ENCODE measurements at regions not wholly inside any gene's neighbourhood (a gene's known extent, or its start where the extent isn't known, plus 50 kb on each side); places are given as distances from the start of the nearest gene placed in this dataset.
"Not testable (repeated sequence)": the region's sequence is repeated elsewhere in the genome, so short reads cannot be mapped to it uniquely, and the experiment has no call there.

- intact Hi-C loops (cut with DNase I, micrococcal nuclease): no loop called here
- H3K4me1 ChIP-seq (ENCODE audit: low read depth): no peaks in the 10 kb centered on the region
- no peak for ATAC-seq
- no peaks in the 10 kb centered on the region for H3K36me3 ChIP-seq (ENCODE audit: low read depth)
- peaks cover 15% of the 10 kb centered on the region for H3K9me3 ChIP-seq
- DNase-seq: no peak
- no peak overlapping the region for H3K4me3 ChIP-seq
- no peak for TF ChIP-seq CTCF (IDR thresholded peaks at IDR 0.05)
Observed at GRCh38 chr14:40365305-40365704, 933.1 kb upstream of the FBXO33 start.

GRCh38 chr14:40362856-40363255 is 930.6 kb upstream of the FBXO33 start:
- intact Hi-C loops (cut with DNase I, micrococcal nuclease): no loop called here
- Histone ChIP-seq H3K36me3 (ENCODE audit: low read depth) (no peaks in the 10 kb centered on the region), H3K9me3 (peaks cover 30% of the 10 kb centered on the region), H3K4me3 (no peak overlapping the region), H3K4me1 (ENCODE audit: low read depth) (no peaks in the 10 kb centered on the region)
- ATAC-seq (no peak), DNase-seq (no peak)
- TF ChIP-seq CTCF (IDR thresholded peaks at IDR 0.05): no peak

- no peak for DNase-seq
- ATAC-seq: no peak
Observed at GRCh38 chr14:40354754-40355153, 922.5 kb upstream of the FBXO33 start.

GRCh38 chr14:40348104-40348503 is 915.9 kb upstream of the FBXO33 start:
- H3K4me1 ChIP-seq (ENCODE audit: low read depth); DNase-seq; ATAC-seq; H3K36me3 ChIP-seq (ENCODE audit: low read depth); intact Hi-C loops (cut with DNase I, micrococcal nuclease); H3K4me3 ChIP-seq: not testable (repeated sequence)
- peaks cover 20% of the 10 kb centered on the region for H3K9me3 ChIP-seq

More at GRCh38 chr14:40354754-40355153, 922.5 kb upstream of the FBXO33 start:
- peaks cover 22% of the 10 kb centered on the region for H3K9me3 ChIP-seq
- H3K4me1 ChIP-seq (ENCODE audit: low read depth): no peaks in the 10 kb centered on the region
- H3K36me3 ChIP-seq (ENCODE audit: low read depth): no peaks in the 10 kb centered on the region
- H3K4me3 ChIP-seq: no peak overlapping the region
- TF ChIP-seq CTCF (IDR thresholded peaks at IDR 0.05): no peak
- intact Hi-C loops (cut with DNase I, micrococcal nuclease): no loop called here

- DNase-seq: no peak
- no peaks in the 10 kb centered on the region for H3K4me1 ChIP-seq (ENCODE audit: low read depth)
- ATAC-seq: no peak
- no peak overlapping the region for H3K4me3 ChIP-seq
- no peak for TF ChIP-seq CTCF (IDR thresholded peaks at IDR 0.05)
- no peaks in the 10 kb centered on the region for H3K36me3 ChIP-seq (ENCODE audit: low read depth)
- intact Hi-C loops (cut with DNase I, micrococcal nuclease): no loop called here
- peaks cover 20% of the 10 kb centered on the region for H3K9me3 ChIP-seq
Observed at GRCh38 chr14:40347675-40348074, 915.4 kb upstream of the FBXO33 start.

- Histone ChIP-seq H3K4me3 (no peak overlapping the region), H3K4me1 (ENCODE audit: low read depth) (no peaks in the 10 kb centered on the region), H3K9me3 (peaks cover 24% of the 10 kb centered on the region), H3K36me3 (ENCODE audit: low read depth) (no peaks in the 10 kb centered on the region)
- ATAC-seq (no peak), DNase-seq (no peak)
- intact Hi-C loops (cut with DNase I, micrococcal nuclease): no loop called here
- no peak for TF ChIP-seq CTCF (IDR thresholded peaks at IDR 0.05)
Observed at GRCh38 chr14:40346275-40346674, 914.0 kb upstream of the FBXO33 start.
